Choroid plexus epithelial cell (primary cell): ENCODE measurements at regions not wholly inside any gene's neighbourhood (a gene's known extent, or its start where the extent isn't known, plus 50 kb on each side); places are given as distances from the start of the nearest gene placed in this dataset.

Experiments used
- DNase-seq: peaks from one replicate; pipeline ENCODE4 v3.0.0-alpha.2; 2010; ENCODE audit warnings: low read depth
- H3K4me3 ChIP-seq: 2 replicates; pipeline ENCODE4 v1.5.1; 2011; ENCODE audit warnings: low read depth, mild to moderate bottlenecking, control low read depth, low read length, moderate library complexity
- TF ChIP-seq, protein P1 (sequence below): conservative IDR thresholded peaks from 2 replicates; pipeline ENCODE4 v1.5.1; 2011; ENCODE audit warnings: low read depth, mild to moderate bottlenecking, control low read depth, inconsistent platforms, low read length, moderate library complexity

DNA sequence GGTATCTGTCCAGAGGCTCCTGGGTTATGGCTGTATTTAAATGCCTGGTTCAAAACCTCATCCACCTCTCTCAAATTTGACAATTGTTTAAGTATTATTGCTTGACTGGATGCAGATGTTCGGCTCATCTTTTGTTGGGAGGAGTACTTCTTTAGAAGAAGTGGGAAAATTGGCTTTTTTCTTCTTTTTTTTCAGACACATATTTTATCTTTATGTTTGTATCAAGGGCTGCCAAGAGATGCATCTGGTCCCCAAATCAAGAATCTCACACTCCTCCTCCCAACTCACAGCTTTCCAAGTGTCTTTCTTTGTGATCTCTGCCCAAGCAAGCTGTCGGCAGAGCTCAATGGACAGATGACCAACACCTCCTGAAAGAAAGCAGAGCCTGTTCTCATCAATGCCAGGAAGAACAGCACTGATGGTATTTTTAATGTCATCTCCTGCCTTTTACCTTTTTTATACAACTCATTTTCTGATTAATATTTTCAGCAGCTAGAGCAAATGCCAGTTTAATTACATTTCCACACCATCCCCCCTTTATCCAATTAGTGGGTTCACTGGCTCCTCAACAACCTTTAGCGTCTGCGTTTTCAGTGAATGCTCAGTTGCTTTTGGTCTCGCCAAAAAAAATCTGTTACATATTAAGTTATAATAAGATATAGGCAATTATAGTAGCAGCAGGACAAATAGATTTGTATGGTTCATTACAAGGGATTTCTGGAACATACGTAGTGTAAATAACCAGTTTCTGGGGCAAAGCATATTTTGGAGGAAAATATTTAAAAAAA, 110.3 kb upstream of the SLIT3 start:
- H3K4me3 ChIP-seq: no peak overlapping the region
- TF ChIP-seq, protein P1, sequence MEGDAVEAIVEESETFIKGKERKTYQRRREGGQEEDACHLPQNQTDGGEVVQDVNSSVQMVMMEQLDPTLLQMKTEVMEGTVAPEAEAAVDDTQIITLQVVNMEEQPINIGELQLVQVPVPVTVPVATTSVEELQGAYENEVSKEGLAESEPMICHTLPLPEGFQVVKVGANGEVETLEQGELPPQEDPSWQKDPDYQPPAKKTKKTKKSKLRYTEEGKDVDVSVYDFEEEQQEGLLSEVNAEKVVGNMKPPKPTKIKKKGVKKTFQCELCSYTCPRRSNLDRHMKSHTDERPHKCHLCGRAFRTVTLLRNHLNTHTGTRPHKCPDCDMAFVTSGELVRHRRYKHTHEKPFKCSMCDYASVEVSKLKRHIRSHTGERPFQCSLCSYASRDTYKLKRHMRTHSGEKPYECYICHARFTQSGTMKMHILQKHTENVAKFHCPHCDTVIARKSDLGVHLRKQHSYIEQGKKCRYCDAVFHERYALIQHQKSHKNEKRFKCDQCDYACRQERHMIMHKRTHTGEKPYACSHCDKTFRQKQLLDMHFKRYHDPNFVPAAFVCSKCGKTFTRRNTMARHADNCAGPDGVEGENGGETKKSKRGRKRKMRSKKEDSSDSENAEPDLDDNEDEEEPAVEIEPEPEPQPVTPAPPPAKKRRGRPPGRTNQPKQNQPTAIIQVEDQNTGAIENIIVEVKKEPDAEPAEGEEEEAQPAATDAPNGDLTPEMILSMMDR: no peak
- DNase-seq: no peak

DNA sequence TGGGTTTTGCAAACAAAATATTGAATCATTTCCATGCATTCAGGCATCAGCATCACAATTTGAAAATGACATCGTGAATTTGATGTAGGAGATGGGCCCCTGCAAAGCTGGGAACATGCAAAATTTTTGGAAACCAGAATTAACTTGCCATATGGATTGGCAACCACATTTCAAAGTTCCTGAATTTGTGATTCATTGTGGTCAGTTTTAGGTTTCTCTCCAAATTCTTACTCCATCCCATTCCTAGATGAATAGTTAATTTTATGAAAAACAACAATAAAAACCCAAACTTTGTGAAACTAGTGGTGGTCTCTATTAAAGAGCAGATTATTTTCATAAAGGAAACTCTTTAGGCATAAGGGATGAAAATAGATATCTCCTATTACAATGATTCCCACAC, 107.8 kb upstream of the SLIT3 start:
- TF ChIP-seq, protein P1: no peak
- no peak for DNase-seq

GRCh38 chr5:169408171-169408570, 107.2 kb upstream of the SLIT3 start:
- TF ChIP-seq, protein P1: no peak
- H3K4me3 ChIP-seq: no peak overlapping the region
- DNase-seq: no peak

More for the DNA sequence above, 107.8 kb upstream of the SLIT3 start:
- H3K4me3 ChIP-seq: no peak overlapping the region

DNA sequence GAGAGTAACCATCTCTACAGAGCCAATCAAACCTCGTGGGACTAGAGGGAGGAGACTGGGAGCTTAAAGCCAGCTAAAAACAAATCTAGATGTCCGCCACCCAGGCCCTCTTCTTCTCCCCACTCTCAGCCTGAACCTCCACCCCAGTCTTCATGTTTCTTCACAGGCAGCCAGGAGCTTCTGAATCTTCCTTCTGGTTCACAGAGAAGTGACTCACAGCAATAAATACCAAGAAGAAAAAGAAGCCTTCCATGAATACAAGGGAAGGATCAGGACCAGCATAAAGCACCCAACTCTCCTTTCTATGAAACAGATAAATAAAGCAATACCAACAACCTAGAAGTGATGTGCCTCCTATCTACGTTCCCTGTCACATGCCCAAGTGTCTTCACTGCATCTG, 103.3 kb upstream of the SLIT3 start:
- H3K4me3 ChIP-seq: no peak overlapping the region
- no peak for DNase-seq
- TF ChIP-seq, protein P1: no peak

DNA sequence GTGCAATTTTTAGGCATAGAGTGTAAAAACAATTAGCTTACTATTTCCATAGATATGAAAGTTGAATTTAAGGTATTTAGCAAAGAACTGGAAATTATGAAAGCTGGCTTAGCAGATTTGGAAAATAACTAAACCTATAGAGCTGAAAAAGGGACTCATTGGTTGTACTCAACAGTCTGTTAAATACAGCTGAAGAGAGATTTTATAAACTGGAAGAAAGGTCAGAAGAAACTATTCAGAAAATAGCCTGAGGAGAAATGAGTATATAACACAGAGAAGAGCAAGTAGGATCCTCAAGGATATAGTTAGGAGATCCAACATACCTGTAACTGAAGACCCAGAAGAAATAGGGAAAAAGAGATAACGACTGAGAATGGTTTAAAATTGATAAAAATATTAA, 97.6 kb upstream of the SLIT3 start:
- no peak overlapping the region for H3K4me3 ChIP-seq
- DNase-seq: no peak
- TF ChIP-seq, protein P1: no peak

- no peak overlapping the region for H3K4me3 ChIP-seq
- DNase-seq: no peak
- TF ChIP-seq, protein P1: no peak
These were observed 94.2 kb upstream of the SLIT3 start for GRCh38 chr5:169395136-169395535.

GRCh38 chr5:169394371-169394770, 93.4 kb upstream of the SLIT3 start:
- no peak overlapping the region for H3K4me3 ChIP-seq
- DNase-seq: no peak
- TF ChIP-seq, protein P1: no peak
